IPS DF 19.7 (cell line): ENCODE measurements at regions not wholly inside any gene's neighbourhood (a gene's known extent, or its start where the extent isn't known, plus 50 kb on each side); places are given as distances from the start of the nearest gene placed in this dataset.

Experiments used
- DNase-seq: peaks from one replicate; pipeline ENCODE4 v3.0.0-alpha.2; 2013; ENCODE audit warnings: low read depth, low spot score

- DNase-seq, result no peak
These were observed 429.0 kb downstream of the ZNF608 start for GRCh38 chr5:124317451-124317850.

- no peak for DNase-seq
These were observed 430.6 kb downstream of the ZNF608 start for GRCh38 chr5:124315741-124316415.

GRCh38 chr5:124310453-124310852 is 436.0 kb downstream of the ZNF608 start:
- DNase-seq, result no peak

GRCh38 chr5:124309241-124309980 is 437.0 kb downstream of the ZNF608 start:
- peak; percentile 38 for DNase-seq

GRCh38 chr5:124303366-124303765 is 443.1 kb downstream of the ZNF608 start:
- no peak for DNase-seq

- DNase-seq, result no peak
These were observed 443.9 kb downstream of the ZNF608 start for GRCh38 chr5:124302533-124302932.

- DNase-seq, result no peak
These were observed 444.6 kb downstream of the ZNF608 start for GRCh38 chr5:124301850-124302249.

- no peak for DNase-seq
These were observed 445.4 kb downstream of the ZNF608 start for GRCh38 chr5:124300815-124301621.

DNA sequence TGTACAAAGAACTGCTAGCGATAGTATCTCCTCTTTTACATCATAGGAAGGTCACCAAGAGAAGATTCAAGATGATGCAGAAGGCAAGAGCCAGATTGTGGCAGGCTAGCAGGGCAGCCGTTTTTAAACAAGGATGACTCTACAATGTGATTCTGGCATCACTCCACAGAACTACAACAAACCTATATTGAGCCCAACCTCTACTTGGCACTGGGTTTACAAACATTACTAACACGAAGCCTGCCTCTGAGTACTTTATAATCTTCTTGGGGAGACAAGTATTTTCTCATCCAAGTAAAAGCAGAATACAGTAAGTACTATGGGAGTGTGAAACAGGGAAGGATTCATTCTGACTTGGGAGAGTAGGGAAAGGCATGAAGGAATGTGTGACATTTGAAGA is 448.6 kb downstream of the ZNF608 start:
- DNase-seq, result no peak

DNA sequence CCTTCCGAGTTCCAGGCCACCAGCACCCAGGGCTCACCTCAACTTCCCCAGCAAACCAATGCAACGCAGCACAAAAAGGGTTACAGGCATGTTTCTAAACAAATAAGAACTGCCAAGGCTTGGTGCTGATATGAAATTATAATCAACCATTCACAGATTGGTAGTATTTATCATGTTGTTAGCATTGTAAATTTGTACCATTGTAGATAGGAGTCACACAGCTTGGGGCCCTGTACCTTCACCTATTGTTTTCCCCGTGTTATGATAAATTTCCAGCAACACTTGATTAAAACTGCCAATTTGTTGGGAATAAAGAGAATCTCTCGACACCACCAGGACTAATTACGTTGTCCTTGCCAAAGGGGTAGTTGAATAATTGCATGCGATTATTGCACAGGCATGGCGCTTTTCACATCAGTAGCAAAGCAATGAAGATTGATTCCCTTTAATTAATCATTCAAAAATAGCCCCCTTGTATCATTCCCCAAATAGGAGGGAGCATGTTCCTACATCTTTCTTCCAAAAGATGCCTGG is 454.1 kb downstream of the ZNF608 start:
- no peak for DNase-seq

DNA sequence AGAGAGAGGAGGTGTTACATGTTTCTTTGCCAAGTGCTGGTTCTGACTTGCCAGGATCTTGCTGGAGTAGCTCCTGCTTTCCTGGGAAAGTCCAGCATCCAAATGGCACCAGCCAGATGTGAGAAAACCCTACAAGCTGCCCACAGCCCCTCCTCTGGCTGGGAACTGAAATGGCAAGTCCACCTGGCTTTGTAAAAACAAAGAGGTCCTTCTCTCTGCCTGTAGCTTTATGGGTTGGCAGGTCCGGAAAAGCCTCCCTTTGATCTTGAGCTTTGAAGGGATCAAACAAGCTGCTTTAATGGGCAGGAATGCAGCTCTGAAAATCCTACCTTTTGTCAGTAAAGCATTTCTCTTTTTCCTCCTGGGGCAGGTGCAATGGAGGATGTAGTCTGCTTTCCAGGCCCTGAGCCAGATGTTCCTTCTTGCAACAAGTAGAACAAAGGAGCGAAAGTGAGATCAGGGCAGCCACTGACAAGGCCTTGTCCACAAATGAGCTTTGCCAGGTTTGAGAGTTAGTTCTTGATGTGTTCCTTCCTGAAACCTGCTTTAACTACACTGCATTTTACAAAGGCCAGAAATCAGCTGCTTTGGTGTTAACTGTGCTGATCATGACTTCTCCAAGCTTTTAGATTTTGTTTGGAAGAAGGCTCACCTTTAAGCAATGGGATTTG is 456.7 kb downstream of the ZNF608 start:
- peak; percentile 88 for DNase-seq

DNA sequence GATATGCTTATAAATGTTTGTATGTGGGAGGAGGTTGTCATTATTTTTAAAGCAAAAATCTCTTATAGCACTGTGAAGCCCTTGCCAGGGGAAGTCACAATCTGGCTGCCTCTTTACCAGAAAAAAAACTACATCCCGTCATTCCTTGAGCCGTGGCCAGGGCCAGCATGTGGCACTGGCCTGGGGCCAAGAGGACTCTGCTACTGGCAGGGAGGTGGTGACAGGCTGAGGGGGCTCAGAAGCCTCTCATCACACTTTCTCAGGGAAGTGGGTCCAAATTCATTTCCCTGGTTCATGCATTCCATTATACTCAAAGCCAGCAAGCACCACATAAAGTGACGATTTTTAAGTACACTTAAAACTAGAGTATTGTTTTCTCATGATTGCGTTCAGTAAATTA is 457.3 kb downstream of the ZNF608 start:
- DNase-seq, result no peak

GRCh38 chr5:124287813-124288212 is 458.6 kb downstream of the ZNF608 start:
- no peak for DNase-seq

- DNase-seq, result no peak
These were observed 460.7 kb downstream of the ZNF608 start for GRCh38 chr5:124285733-124286132.

- no peak for DNase-seq
These were observed 461.4 kb downstream of the ZNF608 start for GRCh38 chr5:124285071-124285470.

DNA sequence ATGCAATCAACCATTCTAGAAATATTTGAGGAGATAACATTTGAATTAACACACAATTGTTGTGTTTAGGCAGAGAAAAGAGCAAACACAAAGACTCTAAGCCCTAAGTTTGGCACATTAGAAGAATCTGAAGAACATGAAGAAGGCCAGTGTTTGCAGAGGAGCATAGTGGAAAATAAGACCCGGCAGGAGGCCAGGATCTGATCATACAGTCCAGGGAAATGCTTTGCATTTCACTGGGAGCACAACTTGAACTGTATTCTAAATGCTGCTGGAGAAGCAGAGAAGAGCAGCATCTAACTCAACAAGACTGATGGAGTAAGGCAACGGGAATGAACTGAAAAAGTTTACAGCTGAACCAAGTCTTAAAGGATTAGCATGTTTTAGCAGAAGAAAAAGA is 463.4 kb downstream of the ZNF608 start:
- no peak for DNase-seq

- no peak for DNase-seq
These were observed 466.4 kb downstream of the ZNF608 start for GRCh38 chr5:124280079-124280478.

- DNase-seq, result no peak
These were observed 467.1 kb downstream of the ZNF608 start for GRCh38 chr5:124279146-124279876.

DNA sequence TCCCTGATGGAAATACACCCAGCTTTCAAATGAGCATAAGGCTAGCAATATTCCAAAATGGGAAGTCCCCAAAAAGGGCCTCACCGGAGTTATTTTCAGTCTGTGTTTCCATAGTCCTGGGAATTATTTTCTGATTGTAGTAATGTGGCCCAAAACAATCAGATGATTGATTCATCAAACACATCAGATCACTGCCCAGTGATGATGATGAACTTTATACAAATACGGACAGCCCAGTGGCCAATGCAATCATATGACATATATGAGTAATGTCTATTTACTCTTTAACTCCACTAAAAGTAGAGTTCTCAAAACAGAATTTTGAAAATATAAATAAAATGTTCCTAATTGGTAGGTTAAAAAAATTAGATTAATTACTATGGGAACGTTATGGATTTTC is 467.8 kb downstream of the ZNF608 start:
- DNase-seq, result no peak

DNA sequence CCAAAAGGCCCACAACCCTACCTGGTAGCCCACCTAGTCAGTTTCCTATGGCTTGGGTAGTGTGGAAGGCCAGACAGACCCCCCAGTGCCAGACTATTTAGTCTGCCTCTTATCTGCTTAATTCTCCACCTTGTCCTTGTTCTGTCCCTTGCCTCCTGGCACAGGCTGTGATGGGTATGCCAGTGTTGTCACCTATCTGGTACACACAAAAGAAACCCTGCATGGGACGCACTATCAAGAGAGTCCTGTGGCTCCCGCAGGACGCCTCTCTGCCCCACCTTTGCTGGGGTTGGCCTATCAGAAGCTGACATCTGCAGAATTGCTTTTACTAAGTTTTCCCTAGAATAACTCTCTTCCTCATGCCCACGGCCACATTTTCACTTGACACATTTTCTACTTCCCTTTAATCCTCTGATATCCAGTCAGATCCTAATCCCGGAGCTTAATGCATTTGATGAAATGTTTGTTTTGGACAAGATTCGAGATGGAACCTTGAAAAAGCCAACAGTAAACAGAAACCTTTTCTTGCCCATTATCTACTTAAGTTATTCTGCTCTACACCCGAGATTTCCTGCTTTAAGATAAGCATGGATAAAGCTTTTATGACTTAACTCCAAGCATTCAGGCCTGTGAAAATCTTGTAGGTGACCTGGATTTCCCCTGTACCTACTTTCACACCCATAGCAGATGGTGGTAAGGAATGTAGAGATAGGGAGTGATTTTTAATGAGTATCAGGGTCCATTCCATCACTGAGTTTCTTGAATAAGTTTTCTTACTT is 468.5 kb downstream of the ZNF608 start:
- no peak for DNase-seq
